Calu3 (cell line): ENCODE measurements at regions not wholly inside any gene's neighbourhood (a gene's known extent, or its start where the extent isn't known, plus 50 kb on each side); places are given as distances from the start of the nearest gene placed in this dataset.

ENCODE experiments used
- BruUV-seq: library from RNA; stranded (reverse); fragments of 400-500 nt; replicated peaks from 2 replicates; lab custom pipeline; 2021; lab: Mats Ljungman, UMichigan
- CTCF ChIA-PET: fragments of 300-600 bp; sonication (Branson Sonifier 250); formaldehyde crosslinking; loops from one replicate; lab custom pipeline; 2022; ENCODE audit warnings: antibody characterized with exemption; lab: Charles Lee
- DNase-seq: peaks from one replicate; pipeline ENCODE4 v3.0.0; 2022
- H3K27ac Mint-ChIP-seq: one replicate; pipeline ENCODE4 v1.8.0; 2022; ENCODE audit warnings: mixed read lengths; ENCODE audit not compliant: unreplicated experiment
- H3K27me3 Mint-ChIP-seq: one replicate; pipeline ENCODE4 v1.8.0; 2022; ENCODE audit warnings: mixed read lengths; ENCODE audit not compliant: unreplicated experiment
- H3K36me3 Mint-ChIP-seq: one replicate; pipeline ENCODE4 v1.8.0; 2022; ENCODE audit warnings: mild to moderate bottlenecking, moderate library complexity, mixed read lengths; ENCODE audit not compliant: insufficient read depth, unreplicated experiment
- H3K4me1 Mint-ChIP-seq: one replicate; pipeline ENCODE4 v1.8.0; 2022; ENCODE audit warnings: mild to moderate bottlenecking, low read depth, mixed read lengths; ENCODE audit not compliant: unreplicated experiment
- H3K4me3 Mint-ChIP-seq: one replicate; pipeline ENCODE4 v1.8.0; 2022; ENCODE audit warnings: mild to moderate bottlenecking, low read depth, moderate library complexity, mixed read lengths; ENCODE audit not compliant: unreplicated experiment
- H3K9me3 Mint-ChIP-seq: one replicate; pipeline ENCODE4 v1.8.0; 2022; ENCODE audit warnings: low read depth, mixed read lengths; ENCODE audit not compliant: unreplicated experiment
- CTCF ChIP-seq: fragments of 200-600 bp; IDR thresholded peaks from one replicate; pipeline ENCODE4 v1.8.0; 2022; ENCODE audit warnings: antibody characterized with exemption; ENCODE audit not compliant: unreplicated experiment
- intact Hi-C: fragments of 100-400 bp; cut with micrococcal nuclease; formaldehyde crosslinking; loops from one replicate; pipeline ENCODE4 v1.10.0; 2022; ENCODE audit not compliant: unreplicated experiment

GRCh38 chr4:163923092-163923491 is 428.6 kb downstream of the TMA16 start:
- intact Hi-C loops = no loop called here
- Mint-ChIP-seq H3K36me3 (no peaks in the 10 kb centered on the region), H3K4me3 (no peak overlapping the region), H3K27ac (no peak overlapping the region), H3K9me3 (no peaks in the 10 kb centered on the region), H3K4me1 (no peaks in the 10 kb centered on the region), H3K27me3 (no peaks in the 10 kb centered on the region)
- no peak for TF ChIP-seq CTCF
- DNase-seq = no peak
- CTCF ChIA-PET = no interaction called here
- no TSS peak for BruUV-seq

- Mint-ChIP-seq H3K27ac (no peak overlapping the region), H3K9me3 (peaks cover 2% of the 10 kb centered on the region), H3K27me3 (no peaks in the 10 kb centered on the region), H3K4me3 (no peak overlapping the region), H3K36me3 (no peaks in the 10 kb centered on the region), H3K4me1 (no peaks in the 10 kb centered on the region)
- no peak for TF ChIP-seq CTCF
- DNase-seq = no peak
- no TSS peak for BruUV-seq
- intact Hi-C loops = no loop called here
- CTCF ChIA-PET = no interaction called here
These were observed 435.6 kb downstream of the TMA16 start for GRCh38 chr4:163930086-163930485.

- H3K36me3 Mint-ChIP-seq = no peaks in the 10 kb centered on the region
- H3K27ac Mint-ChIP-seq = no peak overlapping the region
- H3K9me3 Mint-ChIP-seq = peaks cover 2% of the 10 kb centered on the region
- CTCF ChIA-PET = interaction anchor here (0.5 kb wide), 1 partner anchor 43 kb away, joined by 6 read pairs; no protein-coding TSS in a partner anchor
- BruUV-seq = no TSS peak
- no peak overlapping the region for H3K4me3 Mint-ChIP-seq
- no peak for TF ChIP-seq CTCF
- no peaks in the 10 kb centered on the region for H3K27me3 Mint-ChIP-seq
- no peaks in the 10 kb centered on the region for H3K4me1 Mint-ChIP-seq
- intact Hi-C loops = no loop called here
- no peak for DNase-seq
These were observed 438.0 kb downstream of the TMA16 start for GRCh38 chr4:163932504-163932903.

GRCh38 chr4:163939597-163939996 is 445.1 kb downstream of the TMA16 start:
- intact Hi-C loops = no loop called here
- peaks cover 2% of the 10 kb centered on the region for H3K9me3 Mint-ChIP-seq
- H3K4me3 Mint-ChIP-seq = no peak overlapping the region
- no peaks in the 10 kb centered on the region for H3K36me3 Mint-ChIP-seq
- CTCF ChIA-PET = no interaction called here
- no peaks in the 10 kb centered on the region for H3K27me3 Mint-ChIP-seq
- no peak for TF ChIP-seq CTCF
- DNase-seq = no peak
- no peaks in the 10 kb centered on the region for H3K4me1 Mint-ChIP-seq
- H3K27ac Mint-ChIP-seq = no peak overlapping the region
- no TSS peak for BruUV-seq
